ENCODE measurements at regions not wholly inside any gene's neighbourhood (a gene's known extent, or its start where the extent isn't known, plus 50 kb on each side); places are given as distances from the start of the nearest gene placed in this dataset.

- H2AK5ac ChIP-seq (ENCODE audit: low read length): no peak overlapping the region
- no peak overlapping the region for H3K23ac ChIP-seq (ENCODE audit: low read length)
- H3K27me3 ChIP-seq (ENCODE audit: insufficient read depth, low read length, poor library complexity): no peaks in the 10 kb centered on the region
- no peak overlapping the region for H3K4me2 ChIP-seq (ENCODE audit: low read length)
- no peak overlapping the region for H2BK120ac ChIP-seq (ENCODE audit: low read depth, low read length)
- H2BK15ac ChIP-seq (replicated peaks; ENCODE audit: low read depth): no peak overlapping the region
- no peak for DNase-seq
- no peak overlapping the region for H3K18ac ChIP-seq (ENCODE audit: low read length)
- H4K5ac ChIP-seq (ENCODE audit: low read length): no peak overlapping the region
- no peak overlapping the region for H2BK5ac ChIP-seq (ENCODE audit: low read length)
- H3K4me1 ChIP-seq (ENCODE audit: control insufficient read depth, low read depth, low read length): no peaks in the 10 kb centered on the region
- H3K27ac ChIP-seq (ENCODE audit: low read depth, low read length): no peak overlapping the region
- H3K79me2 ChIP-seq (ENCODE audit: control insufficient read depth, insufficient read depth, low read length): no peaks in the 10 kb centered on the region
- no peak overlapping the region for H4K8ac ChIP-seq (ENCODE audit: low read depth, low read length)
- H3K9ac ChIP-seq (ENCODE audit: low read length): no peak overlapping the region
- no peak overlapping the region for H3K4me3 ChIP-seq (ENCODE audit: low read length)
- no peak overlapping the region for H3K56ac ChIP-seq (ENCODE audit: low read length)
- H3K4ac ChIP-seq (ENCODE audit: low read depth, low read length): no peak overlapping the region
- no peaks in the 10 kb centered on the region for H3K79me1 ChIP-seq (ENCODE audit: low read length)
- no peaks in the 10 kb centered on the region for H3K36me3 ChIP-seq (ENCODE audit: control insufficient read depth, insufficient read depth, low read length)
Observed at GRCh38 chr4:147408189-147408588, 72.7 kb upstream of the EDNRA start.

GRCh38 chr4:147409350-147409749 is 71.5 kb upstream of the EDNRA start:
- no peak overlapping the region for H2BK120ac ChIP-seq (ENCODE audit: low read depth, low read length)
- WGBS (ENCODE audit: extremely low coverage, insufficient coverage, low lambda C conversion rate): no CpG with 5 or more reads among the region's 2 CpGs
- H3K4me2 ChIP-seq (ENCODE audit: low read length): no peak overlapping the region
- H3K4ac ChIP-seq (ENCODE audit: low read depth, low read length): no peak overlapping the region
- H3K23ac ChIP-seq (ENCODE audit: low read length): no peak overlapping the region
- H3K4me1 ChIP-seq (ENCODE audit: control insufficient read depth, low read depth, low read length): no peaks in the 10 kb centered on the region
- H3K27me3 ChIP-seq (ENCODE audit: insufficient read depth, low read length, poor library complexity): no peaks in the 10 kb centered on the region
- H3K27ac ChIP-seq (ENCODE audit: low read depth, low read length): no peak overlapping the region
- no peak overlapping the region for H4K5ac ChIP-seq (ENCODE audit: low read length)
- no peaks in the 10 kb centered on the region for H3K79me2 ChIP-seq (ENCODE audit: control insufficient read depth, insufficient read depth, low read length)
- H2BK5ac ChIP-seq (ENCODE audit: low read length): no peak overlapping the region
- H2AK5ac ChIP-seq (ENCODE audit: low read length): no peak overlapping the region
- no peak overlapping the region for H2BK15ac ChIP-seq (replicated peaks; ENCODE audit: low read depth)
- H3K9ac ChIP-seq (ENCODE audit: low read length): no peak overlapping the region
- H3K56ac ChIP-seq (ENCODE audit: low read length): no peak overlapping the region
- H3K4me3 ChIP-seq (ENCODE audit: low read length): no peak overlapping the region
- H3K18ac ChIP-seq (ENCODE audit: low read length): no peak overlapping the region
- no peak overlapping the region for H4K8ac ChIP-seq (ENCODE audit: low read depth, low read length)
- H3K36me3 ChIP-seq (ENCODE audit: control insufficient read depth, insufficient read depth, low read length): no peaks in the 10 kb centered on the region
- H3K79me1 ChIP-seq (ENCODE audit: low read length): no peaks in the 10 kb centered on the region
- DNase-seq: no peak

GRCh38 chr4:147418226-147418625 is 62.7 kb upstream of the EDNRA start:
- H3K79me1 ChIP-seq (ENCODE audit: low read length): no peaks in the 10 kb centered on the region
- no CpG with 5 or more reads among the region's 1 CpG for WGBS (ENCODE audit: extremely low coverage, insufficient coverage, low lambda C conversion rate)

GRCh38 chr4:147421456-147421855 is 59.4 kb upstream of the EDNRA start:
- Histone ChIP-seq H2AK5ac (ENCODE audit: low read length) (no peak overlapping the region), H3K4me3 (ENCODE audit: low read length) (no peak overlapping the region), H2BK15ac (replicated peaks; ENCODE audit: low read depth) (no peak overlapping the region), H3K9ac (ENCODE audit: low read length) (no peak overlapping the region), H3K23ac (ENCODE audit: low read length) (no peak overlapping the region), H2BK5ac (ENCODE audit: low read length) (no peak overlapping the region), H3K56ac (ENCODE audit: low read length) (no peak overlapping the region), H3K18ac (ENCODE audit: low read length) (no peak overlapping the region), H3K4ac (ENCODE audit: low read depth, low read length) (no peak overlapping the region), H3K79me1 (ENCODE audit: low read length) (no peaks in the 10 kb centered on the region), H3K4me2 (ENCODE audit: low read length) (no peak overlapping the region), H4K8ac (ENCODE audit: low read depth, low read length) (no peak overlapping the region), H3K4me1 (ENCODE audit: control insufficient read depth, low read depth, low read length) (no peaks in the 10 kb centered on the region), H3K79me2 (ENCODE audit: control insufficient read depth, insufficient read depth, low read length) (no peaks in the 10 kb centered on the region), H2BK120ac (ENCODE audit: low read depth, low read length) (no peak overlapping the region), H3K27ac (ENCODE audit: low read depth, low read length) (no peak overlapping the region), H3K27me3 (ENCODE audit: insufficient read depth, low read length, poor library complexity) (no peaks in the 10 kb centered on the region), H4K5ac (ENCODE audit: low read length) (no peak overlapping the region), H3K36me3 (ENCODE audit: control insufficient read depth, insufficient read depth, low read length) (no peaks in the 10 kb centered on the region)
- DNase-seq: no peak
- no CpG with 5 or more reads among the region's 2 CpGs for WGBS (ENCODE audit: extremely low coverage, insufficient coverage, low lambda C conversion rate)

More at GRCh38 chr4:147418226-147418625, 62.7 kb upstream of the EDNRA start:
- H2BK5ac ChIP-seq (ENCODE audit: low read length): no peak overlapping the region
- H3K56ac ChIP-seq (ENCODE audit: low read length): no peak overlapping the region
- H2AK5ac ChIP-seq (ENCODE audit: low read length): no peak overlapping the region
- H2BK15ac ChIP-seq (replicated peaks; ENCODE audit: low read depth): no peak overlapping the region
- H3K18ac ChIP-seq (ENCODE audit: low read length): no peak overlapping the region
- no peak for DNase-seq
- no peak overlapping the region for H4K5ac ChIP-seq (ENCODE audit: low read length)
- no peak overlapping the region for H3K9ac ChIP-seq (ENCODE audit: low read length)
- H3K36me3 ChIP-seq (ENCODE audit: control insufficient read depth, insufficient read depth, low read length): no peaks in the 10 kb centered on the region
- H3K4me1 ChIP-seq (ENCODE audit: control insufficient read depth, low read depth, low read length): no peaks in the 10 kb centered on the region
- H3K79me2 ChIP-seq (ENCODE audit: control insufficient read depth, insufficient read depth, low read length): no peaks in the 10 kb centered on the region
- H3K27me3 ChIP-seq (ENCODE audit: insufficient read depth, low read length, poor library complexity): no peaks in the 10 kb centered on the region
- H3K23ac ChIP-seq (ENCODE audit: low read length): no peak overlapping the region
- no peak overlapping the region for H3K4ac ChIP-seq (ENCODE audit: low read depth, low read length)
- no peak overlapping the region for H3K4me2 ChIP-seq (ENCODE audit: low read length)
- H3K27ac ChIP-seq (ENCODE audit: low read depth, low read length): no peak overlapping the region
- no peak overlapping the region for H3K4me3 ChIP-seq (ENCODE audit: low read length)
- H2BK120ac ChIP-seq (ENCODE audit: low read depth, low read length): no peak overlapping the region
- no peak overlapping the region for H4K8ac ChIP-seq (ENCODE audit: low read depth, low read length)

- Histone ChIP-seq H3K56ac (ENCODE audit: low read length) (no peak overlapping the region), H3K23ac (ENCODE audit: low read length) (no peak overlapping the region), H2AK5ac (ENCODE audit: low read length) (no peak overlapping the region), H3K27ac (ENCODE audit: low read depth, low read length) (no peak overlapping the region), H3K9ac (ENCODE audit: low read length) (no peak overlapping the region), H2BK5ac (ENCODE audit: low read length) (no peak overlapping the region), H3K4ac (ENCODE audit: low read depth, low read length) (no peak overlapping the region), H4K8ac (ENCODE audit: low read depth, low read length) (no peak overlapping the region), H2BK120ac (ENCODE audit: low read depth, low read length) (no peak overlapping the region), H3K36me3 (ENCODE audit: control insufficient read depth, insufficient read depth, low read length) (no peaks in the 10 kb centered on the region), H3K4me1 (ENCODE audit: control insufficient read depth, low read depth, low read length) (no peaks in the 10 kb centered on the region), H3K27me3 (ENCODE audit: insufficient read depth, low read length, poor library complexity) (no peaks in the 10 kb centered on the region), H4K5ac (ENCODE audit: low read length) (no peak overlapping the region), H3K18ac (ENCODE audit: low read length) (no peak overlapping the region), H3K4me2 (ENCODE audit: low read length) (no peak overlapping the region), H3K79me2 (ENCODE audit: control insufficient read depth, insufficient read depth, low read length) (no peaks in the 10 kb centered on the region), H3K79me1 (ENCODE audit: low read length) (no peaks in the 10 kb centered on the region), H2BK15ac (replicated peaks; ENCODE audit: low read depth) (no peak overlapping the region), H3K4me3 (ENCODE audit: low read length) (no peak overlapping the region)
- no CpG with 5 or more reads among the region's 4 CpGs for WGBS (ENCODE audit: extremely low coverage, insufficient coverage, low lambda C conversion rate)
- no peak for DNase-seq
Observed at GRCh38 chr4:147423229-147423628, 57.7 kb upstream of the EDNRA start.

GRCh38 chr4:147425019-147425418 is 55.9 kb upstream of the EDNRA start:
- no CpG with 5 or more reads among the region's 1 CpG for WGBS (ENCODE audit: extremely low coverage, insufficient coverage, low lambda C conversion rate)
- Histone ChIP-seq H4K5ac (ENCODE audit: low read length) (no peak overlapping the region), H3K9ac (ENCODE audit: low read length) (no peak overlapping the region), H3K79me1 (ENCODE audit: low read length) (no peaks in the 10 kb centered on the region), H4K8ac (ENCODE audit: low read depth, low read length) (no peak overlapping the region), H3K4ac (ENCODE audit: low read depth, low read length) (no peak overlapping the region), H3K23ac (ENCODE audit: low read length) (no peak overlapping the region), H3K27me3 (ENCODE audit: insufficient read depth, low read length, poor library complexity) (no peaks in the 10 kb centered on the region), H3K4me1 (ENCODE audit: control insufficient read depth, low read depth, low read length) (no peaks in the 10 kb centered on the region), H3K4me3 (ENCODE audit: low read length) (no peak overlapping the region), H3K79me2 (ENCODE audit: control insufficient read depth, insufficient read depth, low read length) (no peaks in the 10 kb centered on the region), H2BK15ac (replicated peaks; ENCODE audit: low read depth) (no peak overlapping the region), H3K4me2 (ENCODE audit: low read length) (no peak overlapping the region), H2BK120ac (ENCODE audit: low read depth, low read length) (no peak overlapping the region), H2AK5ac (ENCODE audit: low read length) (no peak overlapping the region), H3K18ac (ENCODE audit: low read length) (no peak overlapping the region), H2BK5ac (ENCODE audit: low read length) (no peak overlapping the region), H3K56ac (ENCODE audit: low read length) (no peak overlapping the region), H3K36me3 (ENCODE audit: control insufficient read depth, insufficient read depth, low read length) (no peaks in the 10 kb centered on the region), H3K27ac (ENCODE audit: low read depth, low read length) (no peak overlapping the region)
- DNase-seq: no peak
